ENCODE measurements at regions not wholly inside any gene's neighbourhood (a gene's known extent, or its start where the extent isn't known, plus 50 kb on each side); places are given as distances from the start of the nearest gene placed in this dataset.

DNA sequence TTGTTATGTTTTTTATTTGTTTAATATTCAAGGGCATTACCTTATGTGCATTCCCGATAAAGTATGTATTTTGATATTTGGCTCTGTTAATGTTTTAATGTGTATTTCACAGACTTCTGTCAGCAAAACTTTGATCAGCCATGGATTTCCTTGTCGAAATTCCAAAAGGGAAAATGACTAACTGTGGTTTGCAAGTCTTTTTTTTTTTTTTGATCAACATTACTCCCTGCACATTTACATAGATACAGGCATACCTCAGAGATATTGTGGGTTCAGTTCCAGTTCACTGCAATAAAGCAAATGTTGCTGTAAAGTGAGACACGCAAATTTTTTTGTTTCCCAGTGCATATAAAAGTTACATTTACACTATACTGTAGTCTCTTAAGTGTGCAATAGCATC lies 351.9 kb downstream of the CXCL12 start:
- Histone ChIP-seq H2BK12ac (ENCODE audit: low read depth, low read length) (no peak overlapping the region), H2BK15ac (ENCODE audit: low read length) (no peak overlapping the region), H4K20me1 (replicated peaks in 1 of 2; ENCODE audit: control insufficient read depth in 1 of 2, insufficient read depth in 2 of 2, low read length in 2 of 2) (no peaks in the 10 kb centered on the region), H3K56ac (replicated peaks; ENCODE audit: insufficient read length, low read depth, low read length) (no peak overlapping the region), H3K18ac (ENCODE audit: extremely low read depth, low read length) (no peak overlapping the region), H4K8ac (ENCODE audit: extremely low read depth, insufficient read depth, low read length) (no peak overlapping the region), H3K36me3 (ENCODE audit: control insufficient read depth in 2 of 4, insufficient read depth in 4 of 4, low read length in 3 of 4) (no peaks in the 10 kb centered on the region), H3K4me2 (ENCODE audit: insufficient read depth in 1 of 2, low read depth in 2 of 2, low read length in 2 of 2) (no peak overlapping the region), H3K14ac (ENCODE audit: insufficient read length) (no peak overlapping the region), H2BK120ac (replicated peaks; ENCODE audit: low read depth, low read length) (no peak overlapping the region), H2AFZ (ENCODE audit: low read length) (no peak overlapping the region), H2AK5ac (ENCODE audit: low read depth, low read length) (no peak overlapping the region), H2BK20ac (ENCODE audit: low read length) (no peak overlapping the region), H3K4me3 (ENCODE audit: extremely low read depth in 1 of 4, insufficient read depth in 2 of 4, low read depth in 3 of 4, low read length in 4 of 4) (no peak overlapping the region), H3K4me1 (replicated peaks in 1 of 4; ENCODE audit: control insufficient read depth in 3 of 4, insufficient read depth in 4 of 4, low read length in 3 of 4) (no peaks in the 10 kb centered on the region), H3K79me1 (ENCODE audit: low read depth, low read length) (no peaks in the 10 kb centered on the region), H3K23ac (ENCODE audit: insufficient read length) (no peak overlapping the region), H3K27me3 (replicated peaks in 1 of 4; ENCODE audit: control insufficient read depth in 3 of 4, extremely low read depth in 1 of 4, insufficient read depth in 3 of 4, low read length in 3 of 4) (no peaks in the 10 kb centered on the region), H3K4ac (replicated peaks; ENCODE audit: insufficient read length, low read depth, low read length) (no peak overlapping the region), H3K9me3 (ENCODE audit: insufficient read depth in 2 of 2, low read depth in 1 of 2, low read length in 1 of 2) (no peaks in the 10 kb centered on the region), H2BK5ac (ENCODE audit: low read depth, low read length) (no peak overlapping the region), H3K79me2 (ENCODE audit: control insufficient read depth in 1 of 2, insufficient read depth in 2 of 2, low read length in 2 of 2) (no peaks in the 10 kb centered on the region), H4K5ac (ENCODE audit: insufficient read length, low read depth, low read length) (no peak overlapping the region), H3K27ac (ENCODE audit: low read depth, low read length) (no peak overlapping the region), H3K23me2 (ENCODE audit: low read depth, low read length) (no peaks in the 10 kb centered on the region), H4K91ac (replicated peaks; ENCODE audit: insufficient read length, low read length) (no peak overlapping the region), H3K9ac (replicated peaks in 1 of 4; ENCODE audit: extremely low read depth in 1 of 4, low read depth in 3 of 4, low read length in 3 of 4) (no peak overlapping the region)
- FAIRE-seq (no peak), DNase-seq (ENCODE audit: low read depth in 1 of 2, low spot score in 2 of 2) (no peak)
- TF ChIP-seq SIN3A (conservative IDR thresholded peaks at IDR 0.05 in 1 of 2, IDR thresholded peaks at IDR 0.05 in 1 of 2; ENCODE audit: low read depth in 1 of 2, low read length in 2 of 2) (no peak), CREB1 (IDR thresholded peaks at IDR 0.05) (no peak), RNF2 (IDR thresholded peaks at IDR 0.05; ENCODE audit: borderline replicate concordance, low read depth, low read length, missing control alignments, poor library complexity, severe bottlenecking) (no peak), ASH2L (IDR thresholded peaks at IDR 0.05; ENCODE audit: low read length) (no peak), KDM4A (IDR thresholded peaks at IDR 0.05; ENCODE audit: low read depth, low read length, severe bottlenecking) (no peak), TBP (IDR thresholded peaks at IDR 0.05; ENCODE audit: low read depth, low read length) (no peak), BCL11A (IDR thresholded peaks at IDR 0.05; ENCODE audit: low read depth in 2 of 2, low read length in 2 of 2) (no peak)
- TF ChIP-seq, protein P1, sequence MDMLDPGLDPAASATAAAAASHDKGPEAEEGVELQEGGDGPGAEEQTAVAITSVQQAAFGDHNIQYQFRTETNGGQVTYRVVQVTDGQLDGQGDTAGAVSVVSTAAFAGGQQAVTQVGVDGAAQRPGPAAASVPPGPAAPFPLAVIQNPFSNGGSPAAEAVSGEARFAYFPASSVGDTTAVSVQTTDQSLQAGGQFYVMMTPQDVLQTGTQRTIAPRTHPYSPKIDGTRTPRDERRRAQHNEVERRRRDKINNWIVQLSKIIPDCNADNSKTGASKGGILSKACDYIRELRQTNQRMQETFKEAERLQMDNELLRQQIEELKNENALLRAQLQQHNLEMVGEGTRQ (IDR thresholded peaks at IDR 0.05; ENCODE audit: low read length) = no peak
- ChIA-PET POLR2A (ENCODE audit: partially characterized antibody) (no interaction called here), CTCF (ENCODE audit: partially characterized antibody) (no interaction called here)
- 91% methylated on average over 3 of the region's 3 CpGs; no CpG with 5 or more reads in 1 of the 2 experiments for WGBS, 2 experiments (ENCODE audit: extremely low coverage in 1 of 2, insufficient coverage in 1 of 2, insufficient read length in 1 of 2, insufficient replicate concordance in 2 of 2, low coverage in 1 of 2, low lambda C conversion rate in 2 of 2, missing lambda C conversion rate in 1 of 2)

Data from H1 (cell line).